Urinary bladder (tissue), 3 donors: ENCODE measurements at regions not wholly inside any gene's neighbourhood (a gene's known extent, or its start where the extent isn't known, plus 50 kb on each side); places are given as distances from the start of the nearest gene placed in this dataset.

Experiments used
- DNase-seq: peaks from one replicate; pipeline ENCODE4 v3.0.0-alpha.2; 2015; ENCODE audit errors: extremely low spot score
- H3K27ac ChIP-seq: one replicate; pipeline ENCODE4 v1.5.1; 2013; ENCODE audit warnings: low read depth, mild to moderate bottlenecking, moderate library complexity
- H3K36me3 ChIP-seq: one replicate; pipeline ENCODE4 v1.6.1; 2013; ENCODE audit warnings: mild to moderate bottlenecking, moderate library complexity; ENCODE audit not compliant: insufficient read depth
- H3K4me1 ChIP-seq: one replicate; pipeline ENCODE4 v1.6.1; 2013; ENCODE audit warnings: mild to moderate bottlenecking, moderate library complexity; ENCODE audit not compliant: insufficient read depth
- H3K4me3 ChIP-seq: one replicate; pipeline ENCODE4 v1.5.1; 2013; ENCODE audit warnings: low read depth, low read length
- WGBS: extraction: QIAGEN DNeasy Blood & Tissue Kit; methylation state at CpG from one replicate; pipeline ENCODE4 v1.1.7; 2013; 5-methylcytosine and 5-hydroxymethylcytosine counted together
- donor health status: healthy with polysubstance abuse.
- donor health status: healthy.

DNA sequence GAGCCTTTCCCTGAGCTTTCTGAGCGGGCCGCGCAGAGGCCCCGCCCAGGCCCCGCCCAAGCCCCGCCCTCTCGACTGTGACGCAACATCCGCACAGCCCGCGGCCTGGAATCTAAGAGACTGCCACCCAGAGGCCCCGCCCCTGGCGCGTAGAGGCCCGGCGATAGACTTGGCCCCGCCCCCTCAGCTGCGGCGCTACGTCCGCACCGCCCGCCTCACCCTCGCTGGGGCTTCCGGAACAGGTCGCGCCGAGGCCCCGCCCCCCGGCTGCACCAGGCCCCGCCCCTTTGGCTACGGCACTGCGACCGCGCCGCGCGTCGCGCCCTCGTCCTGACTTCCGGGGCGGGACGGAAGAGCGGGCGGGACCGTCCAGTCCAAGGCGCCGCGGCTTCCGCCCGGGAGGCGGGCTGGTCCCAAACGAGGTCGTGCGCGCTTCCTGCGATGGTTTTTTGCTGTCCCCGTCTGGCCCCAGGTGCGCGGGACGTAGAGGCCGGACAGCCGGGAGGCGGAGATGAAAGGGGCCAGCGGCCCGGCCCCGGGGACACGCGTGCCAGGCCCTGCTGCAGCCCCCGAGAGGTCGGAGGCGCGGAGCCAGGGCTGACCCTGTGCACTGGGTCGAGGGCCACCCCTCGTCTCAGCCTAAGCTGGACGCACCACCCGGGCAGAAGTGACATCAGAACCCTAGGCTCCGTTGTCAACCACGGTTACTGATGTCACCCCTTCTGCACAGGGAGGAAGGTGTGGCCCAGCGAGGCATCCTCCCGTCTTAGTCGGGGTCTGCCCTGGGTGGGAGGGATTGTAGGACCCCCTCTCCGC lies 59.0 kb upstream of the WNT7B start:
- WGBS: under 1% methylated on average over 84 of the region's 84 CpGs
- Histone ChIP-seq H3K36me3 (no peaks in the 10 kb centered on the region), H3K4me3 (peak overlapping the region; percentile 62), H3K4me1 (no peaks in the 10 kb centered on the region), H3K27ac (peak overlapping the region; percentile 98)
- peak; percentile 94 for DNase-seq

DNA sequence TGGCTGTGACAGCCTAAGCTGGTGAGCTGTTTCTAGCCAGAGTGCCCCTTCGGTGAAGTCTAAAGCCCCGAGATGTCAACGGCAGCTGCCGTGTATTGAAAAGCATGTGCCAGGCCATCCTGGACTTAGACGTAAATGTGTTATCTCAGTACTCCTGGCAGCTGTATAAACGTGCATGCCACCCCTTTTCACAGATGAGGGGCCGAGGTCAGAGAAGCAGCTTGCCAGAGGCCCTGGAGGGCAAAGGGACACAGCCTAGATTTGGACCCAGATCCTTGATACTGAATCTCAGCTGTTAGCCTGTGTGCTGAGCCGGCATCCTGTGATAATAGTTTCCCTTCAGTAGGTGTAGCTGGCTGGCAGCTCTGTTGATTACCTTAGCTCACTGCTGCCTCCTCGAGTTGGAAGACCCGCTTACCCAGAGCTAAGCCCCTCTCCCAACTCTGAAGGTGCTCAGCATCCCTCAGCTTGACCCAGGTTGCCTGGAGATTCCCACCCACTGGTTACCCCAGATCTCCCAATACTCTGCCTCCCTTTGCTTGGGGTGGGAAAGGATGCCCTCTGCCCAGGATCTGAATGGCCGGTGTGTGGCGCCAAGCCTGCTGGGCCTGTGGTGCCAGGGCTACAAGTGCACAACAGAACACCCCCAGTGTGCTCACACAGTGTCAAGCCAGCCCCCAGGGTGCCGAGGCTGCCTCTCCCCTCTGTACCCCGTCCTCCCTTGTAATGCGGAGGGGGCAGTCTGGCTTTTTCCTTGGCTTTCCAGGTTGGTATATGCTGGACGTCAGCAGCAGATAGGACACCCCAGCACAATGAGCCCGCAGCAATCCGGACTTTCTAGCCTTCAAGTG lies 59.8 kb upstream of the WNT7B start:
- H3K36me3 ChIP-seq: no peaks in the 10 kb centered on the region
- H3K27ac ChIP-seq: peak overlapping the region; percentile 98
- H3K4me3 ChIP-seq: peak overlapping the region; percentile 62
- no peaks in the 10 kb centered on the region for H3K4me1 ChIP-seq
- WGBS: 37% methylated on average over 18 of the region's 18 CpGs
- DNase-seq: no peak

DNA sequence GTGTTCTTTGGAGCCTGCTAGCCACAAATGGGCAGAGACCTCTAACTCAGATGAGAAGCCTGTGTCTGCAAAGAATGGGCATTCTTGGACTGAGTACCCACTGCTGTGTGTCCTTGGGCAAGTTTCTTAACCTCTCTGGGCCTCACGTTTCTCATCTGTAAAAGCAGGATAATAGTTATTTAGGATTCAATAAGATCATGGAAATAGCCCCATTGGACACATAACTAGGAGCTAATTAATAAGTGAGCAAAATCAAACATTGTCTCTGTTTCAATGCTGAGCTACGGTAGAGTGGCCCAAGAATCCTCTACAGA lies 61.2 kb upstream of the WNT7B start:
- Histone ChIP-seq H3K4me1 (no peaks in the 10 kb centered on the region), H3K36me3 (no peaks in the 10 kb centered on the region), H3K4me3 (no peak overlapping the region), H3K27ac (no peak overlapping the region)
- DNase-seq: no peak
- WGBS: 85% methylated on average over 2 of the region's 2 CpGs

DNA sequence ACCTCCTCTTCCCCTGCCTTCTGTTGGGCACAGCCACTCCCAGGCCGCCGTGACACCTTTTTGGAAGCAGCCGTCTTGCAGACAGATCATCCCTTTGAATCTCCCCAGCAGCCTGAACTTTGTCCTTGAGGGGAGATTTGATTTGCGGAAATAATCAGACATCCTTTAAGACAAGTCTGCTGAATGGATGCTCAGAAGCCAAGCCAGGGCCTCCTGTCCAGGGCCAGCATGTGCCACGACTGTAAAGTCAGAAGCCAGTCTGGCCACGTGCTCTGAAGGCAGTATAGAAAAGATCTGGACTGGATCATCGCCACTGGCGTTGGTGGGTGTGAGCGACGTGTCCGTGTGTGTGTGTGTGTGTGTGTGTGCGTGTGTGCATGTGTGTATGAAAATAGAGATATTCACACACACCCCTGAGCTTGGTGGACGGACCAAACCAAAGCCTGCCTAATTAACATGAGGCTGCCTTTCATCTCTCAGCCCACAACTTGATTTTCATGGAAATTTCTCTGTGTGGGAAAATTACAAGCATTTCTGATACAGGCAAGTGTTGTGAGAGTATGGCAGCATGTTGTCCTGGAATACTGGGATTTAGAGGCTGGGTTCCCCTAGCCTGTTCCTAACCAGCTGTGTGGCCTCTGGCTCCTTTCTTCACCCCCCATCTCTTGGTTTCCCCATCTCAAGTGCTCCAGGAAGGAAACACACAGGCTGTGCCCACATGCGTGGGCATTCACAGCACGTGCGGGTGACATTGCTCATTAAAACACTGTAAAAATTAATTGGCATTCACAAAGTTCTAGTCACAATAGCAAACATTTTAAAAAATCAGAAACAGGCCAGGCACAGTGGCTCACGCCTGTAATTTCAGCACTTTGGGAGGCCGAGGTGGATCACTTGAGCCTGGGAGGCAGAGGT lies 61.8 kb upstream of the WNT7B start:
- WGBS: 62% methylated on average over 18 of the region's 18 CpGs
- Histone ChIP-seq H3K4me3 (no peak overlapping the region), H3K36me3 (no peaks in the 10 kb centered on the region), H3K27ac (no peak overlapping the region), H3K4me1 (no peaks in the 10 kb centered on the region)
- DNase-seq: no peak

DNA sequence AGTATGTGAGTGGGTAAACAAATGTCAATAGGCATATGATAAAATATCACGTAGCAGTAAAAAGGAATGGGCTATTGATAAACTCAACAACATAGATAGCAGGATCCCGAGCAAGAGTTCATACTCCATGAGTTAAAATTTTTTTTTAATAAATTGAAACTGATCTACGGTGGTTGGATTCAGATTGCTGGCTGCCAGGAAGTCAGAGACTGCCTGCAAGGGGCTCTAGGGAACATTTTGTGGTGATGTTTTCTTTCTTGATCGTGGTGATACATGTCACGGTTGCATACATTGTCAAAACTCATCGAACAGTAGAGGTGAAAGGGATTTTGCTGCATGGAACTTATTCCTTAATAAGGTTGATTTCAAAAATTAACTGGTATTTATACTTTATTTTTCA lies 62.6 kb upstream of the WNT7B start:
- Histone ChIP-seq H3K27ac (no peak overlapping the region), H3K4me3 (no peak overlapping the region)

DNA sequence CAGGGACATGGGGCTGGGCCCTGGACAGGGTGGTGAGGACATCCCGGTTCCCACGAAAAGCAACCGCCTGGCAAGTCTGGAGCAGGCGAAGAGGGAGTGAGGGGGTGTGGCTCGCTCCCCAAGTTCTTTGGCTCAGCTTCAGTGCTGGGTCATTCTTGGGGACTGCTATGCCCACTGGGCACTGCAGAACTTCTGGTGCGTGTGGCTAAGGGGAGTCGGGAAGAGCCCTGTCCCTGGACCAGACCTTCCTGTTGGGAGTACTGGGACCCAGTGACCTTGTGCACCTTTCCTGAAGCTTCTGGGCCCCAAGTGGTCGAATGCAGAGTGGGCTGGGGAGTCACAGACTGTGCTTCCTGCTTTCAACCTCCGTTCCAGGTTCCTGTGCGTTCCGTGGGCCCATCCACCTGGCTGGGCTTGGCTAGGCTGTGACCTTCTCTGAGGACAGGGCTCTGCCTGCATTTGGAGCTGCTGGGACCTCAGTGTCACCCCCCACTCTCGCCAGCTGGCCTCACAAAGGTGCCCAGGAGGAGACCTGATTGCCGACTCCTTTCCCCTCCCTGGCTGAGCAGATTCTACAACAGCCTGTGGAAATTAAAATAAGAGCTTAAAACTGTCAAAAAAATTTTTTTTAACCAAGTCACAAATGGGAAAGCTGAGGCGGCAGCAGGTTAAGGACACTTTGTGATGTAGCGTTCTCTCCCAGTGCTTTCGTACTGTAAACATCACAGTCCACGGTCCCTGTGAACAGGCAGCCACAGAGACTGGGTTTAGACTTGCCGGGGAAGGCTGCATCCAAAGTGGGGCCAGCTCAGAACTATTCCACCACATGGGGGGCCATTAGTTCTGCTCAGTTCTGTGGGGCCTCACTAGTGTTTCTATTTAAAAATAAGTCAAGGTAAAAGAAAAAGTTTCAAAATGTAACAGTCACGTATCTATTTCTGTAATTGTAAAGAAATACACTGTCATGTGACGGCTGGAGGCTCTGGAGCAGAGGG lies 63.8 kb upstream of the WNT7B start:
- no peak overlapping the region for H3K27ac ChIP-seq
- H3K4me3 ChIP-seq: no peak overlapping the region
- DNase-seq: no peak
- H3K36me3 ChIP-seq: no peaks in the 10 kb centered on the region
- H3K4me1 ChIP-seq: no peaks in the 10 kb centered on the region
- 83% methylated on average over 20 of the region's 20 CpGs for WGBS

More for the DNA sequence above, 62.6 kb upstream of the WNT7B start:
- WGBS: 74% methylated on average over 6 of the region's 6 CpGs
- DNase-seq: no peak
- Histone ChIP-seq H3K36me3 (no peaks in the 10 kb centered on the region), H3K4me1 (no peaks in the 10 kb centered on the region)

DNA sequence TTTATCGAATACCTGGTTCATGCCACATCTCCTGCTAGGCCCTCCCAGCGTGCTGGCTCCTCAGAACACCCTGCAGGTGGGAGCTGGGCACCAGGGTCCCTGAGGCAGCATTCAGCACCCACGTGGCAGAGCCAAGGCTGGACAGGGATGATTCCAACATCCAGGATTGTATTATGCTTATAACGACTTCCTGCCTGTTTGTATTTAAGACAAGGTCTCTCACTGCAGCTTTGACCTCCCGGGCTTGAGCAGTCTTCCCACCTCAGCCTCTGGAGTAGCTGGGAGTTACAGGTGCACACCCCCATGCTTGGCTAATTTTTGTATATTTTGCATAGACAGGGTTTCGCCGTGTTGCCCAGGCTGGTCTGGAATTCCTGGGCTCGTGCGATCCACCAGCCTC lies 64.7 kb upstream of the WNT7B start:
- Histone ChIP-seq H3K36me3 (no peaks in the 10 kb centered on the region), H3K27ac (no peak overlapping the region), H3K4me1 (no peaks in the 10 kb centered on the region), H3K4me3 (no peak overlapping the region)
- no peak for DNase-seq
- WGBS: 86% methylated on average over 9 of the region's 9 CpGs

DNA sequence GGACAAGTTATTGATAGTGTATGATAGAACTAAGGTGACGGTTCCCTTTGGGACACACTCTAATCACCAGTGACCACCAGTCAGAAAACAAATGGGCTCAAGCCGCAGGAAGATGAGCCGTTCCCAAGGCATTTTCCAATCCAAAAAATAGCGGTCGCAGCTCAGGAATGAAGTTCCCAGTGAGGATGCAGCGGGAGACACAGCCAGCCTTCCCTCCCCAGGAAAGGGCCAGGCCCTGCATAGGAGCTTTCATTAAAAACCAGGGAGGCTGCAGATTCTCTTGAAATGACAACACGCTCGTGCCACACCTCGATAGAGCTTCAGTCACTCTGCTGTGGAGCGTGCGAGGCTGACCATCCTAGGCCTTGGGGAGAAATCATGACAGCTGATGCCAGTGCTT lies 65.8 kb upstream of the WNT7B start:
- Histone ChIP-seq H3K4me3 (no peak overlapping the region), H3K4me1 (no peaks in the 10 kb centered on the region)
- DNase-seq: no peak

DNA sequence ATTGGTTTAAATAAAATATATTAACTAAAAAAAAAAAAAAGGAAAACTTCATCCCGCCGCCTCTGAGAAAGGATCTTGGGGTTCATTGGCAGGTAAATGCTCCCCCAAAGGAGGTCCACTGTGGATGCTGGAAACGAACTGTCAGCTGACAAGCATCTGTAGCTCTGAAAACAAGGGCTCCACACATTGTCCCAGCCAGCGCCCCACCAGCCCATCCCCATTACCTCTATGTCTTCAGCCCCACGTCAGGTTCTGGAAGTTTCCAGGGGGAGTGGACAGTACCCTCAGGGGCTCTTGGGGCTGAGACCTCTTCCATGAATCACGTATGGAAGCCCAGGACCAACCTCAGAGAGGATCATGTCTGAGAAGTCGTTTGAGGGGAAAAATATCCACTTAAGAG lies 66.4 kb upstream of the WNT7B start:
- H3K4me1 ChIP-seq: no peaks in the 10 kb centered on the region
- no peak overlapping the region for H3K4me3 ChIP-seq
- H3K36me3 ChIP-seq: no peaks in the 10 kb centered on the region
- H3K27ac ChIP-seq: peak overlapping the region; percentile 91
- no peak for DNase-seq
- whole genome bisulfite sequencing: 74% methylated on average over 7 of the region's 7 CpGs

More for the DNA sequence above, 65.8 kb upstream of the WNT7B start:
- 92% methylated on average over 11 of the region's 11 CpGs for WGBS
- peak overlapping the region; percentile 39 for H3K27ac ChIP-seq
- no peaks in the 10 kb centered on the region for H3K36me3 ChIP-seq

DNA sequence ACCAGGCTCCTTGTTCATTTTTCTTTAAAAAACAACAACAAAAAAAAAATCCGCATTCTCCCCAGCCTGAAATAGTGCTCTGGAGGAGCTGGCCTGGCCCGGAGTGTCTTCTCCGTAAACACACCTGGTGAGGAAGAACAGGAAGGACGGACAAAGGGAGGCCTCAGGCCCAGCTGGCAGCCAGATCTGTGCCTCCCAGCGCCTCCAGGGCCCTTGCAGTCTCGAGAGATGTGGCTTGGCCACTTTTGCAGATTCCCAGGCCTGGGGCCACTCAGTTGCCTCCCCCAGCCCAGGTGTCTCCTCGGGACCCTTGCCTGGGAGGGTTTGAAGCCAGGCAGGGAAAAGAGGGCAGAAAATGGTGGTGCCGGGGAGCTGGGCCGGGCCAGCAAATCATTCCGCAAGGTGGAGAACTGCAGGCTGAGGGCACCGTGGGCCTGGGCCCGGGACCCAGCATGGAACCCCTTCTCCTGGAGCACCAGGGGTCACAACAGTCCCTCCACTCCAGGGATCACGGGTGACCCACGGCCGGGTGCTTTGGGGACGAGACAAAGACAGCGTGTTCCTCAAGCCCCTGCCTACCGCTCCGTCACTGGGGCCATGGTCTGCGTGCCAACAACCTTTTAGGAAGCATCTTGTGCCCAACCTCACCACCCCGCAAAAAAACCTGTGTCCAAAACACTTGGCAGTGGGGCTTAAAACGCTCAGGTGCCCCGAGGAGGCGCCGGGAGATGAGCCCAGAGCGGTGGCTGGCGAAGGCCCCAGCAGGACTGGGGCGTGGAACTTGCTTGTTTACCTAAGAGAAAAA lies 67.1 kb upstream of the WNT7B start:
- H3K4me1 ChIP-seq: no peaks in the 10 kb centered on the region
- no peak for DNase-seq
- no peaks in the 10 kb centered on the region for H3K36me3 ChIP-seq
- peak overlapping the region; percentile 81 for H3K4me3 ChIP-seq
- 18% methylated on average over 28 of the region's 28 CpGs for WGBS
- peak overlapping the region; percentile 91 for H3K27ac ChIP-seq

DNA sequence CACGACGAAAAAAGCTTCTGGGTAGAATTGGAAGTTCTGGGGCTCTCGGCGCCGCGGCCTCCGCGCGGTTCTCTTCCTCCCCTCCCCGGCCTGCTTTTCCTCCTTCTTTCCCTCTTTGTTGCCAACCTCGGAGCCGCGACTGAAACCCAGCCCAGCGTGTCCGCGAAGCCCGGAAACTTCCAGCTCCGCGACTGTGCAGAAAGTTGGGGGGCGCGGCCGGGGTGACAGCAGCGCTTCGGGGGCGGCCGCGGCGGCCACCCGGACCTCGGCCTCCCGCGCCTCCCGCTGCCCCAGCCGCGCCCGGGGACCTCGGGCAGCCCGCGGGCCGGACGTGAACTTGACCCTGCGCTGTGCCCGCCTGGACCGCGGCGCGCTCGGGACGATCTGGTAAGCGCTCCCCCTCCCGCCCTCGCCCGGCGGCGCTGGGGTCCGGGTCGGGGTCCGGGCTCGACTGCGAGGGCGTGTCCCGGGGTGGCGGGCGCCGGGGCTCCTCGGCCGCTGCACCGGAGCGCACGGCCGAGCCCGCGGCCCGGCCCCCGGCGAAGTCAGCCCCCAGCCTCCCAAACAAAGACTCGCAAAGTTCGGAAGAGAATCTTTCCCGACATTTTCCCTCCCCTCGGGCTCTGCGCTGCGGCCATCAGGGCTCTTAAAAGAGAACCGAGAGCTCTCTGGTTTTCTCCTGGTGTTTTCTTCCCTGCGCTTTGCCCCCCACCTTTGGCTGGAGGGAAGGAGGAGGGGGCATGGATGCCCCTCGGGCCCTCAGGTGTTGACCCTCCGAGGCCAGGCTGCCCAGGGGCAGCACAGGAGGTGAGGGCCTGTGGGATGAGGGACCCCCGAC lies 67.9 kb upstream of the WNT7B start:
- WGBS: 2% methylated on average over 87 of the region's 87 CpGs
- H3K27ac ChIP-seq: peak overlapping the region; percentile 91
- no peak for DNase-seq
- H3K4me1 ChIP-seq: no peaks in the 10 kb centered on the region
- H3K4me3 ChIP-seq: peak overlapping the region; percentile 81
- H3K36me3 ChIP-seq: no peaks in the 10 kb centered on the region
